Stimulated activated CD4-positive, alpha-beta T cell treated with anti-CD3 and anti-CD28 coated beads, Interleukin-1b, Interleukin-23, amount 100 ng/mL, for 48 hours (primary cell): ENCODE measurements at regions not wholly inside any gene's neighbourhood (a gene's known extent, or its start where the extent isn't known, plus 50 kb on each side); places are given as distances from the start of the nearest gene placed in this dataset.
"Not testable (repeated sequence)": the region's sequence is repeated elsewhere in the genome, so short reads cannot be mapped to it uniquely, and the experiment has no call there.

Experiments used
- DNase-seq: peaks from one replicate; pipeline ENCODE4 v3.0.0-alpha.2; 2020

GRCh38 chr13:107999751-108000150 lies 215.6 kb downstream of the LIG4 start:
- no peak for DNase-seq

- DNase-seq = no peak
These were observed 221.2 kb downstream of the LIG4 start for GRCh38 chr13:107994137-107994536.

- DNase-seq = no peak
These were observed 221.9 kb downstream of the LIG4 start for GRCh38 chr13:107993239-107993949.

- no peak for DNase-seq
These were observed 222.8 kb downstream of the LIG4 start for GRCh38 chr13:107992542-107992941.

GRCh38 chr13:107977071-107977574 lies 238.2 kb downstream of the LIG4 start:
- no peak for DNase-seq

GRCh38 chr13:107976628-107977027 lies 238.7 kb downstream of the LIG4 start:
- DNase-seq = no peak

- no peak for DNase-seq
These were observed 240.9 kb downstream of the LIG4 start for GRCh38 chr13:107974409-107974808.

- no peak for DNase-seq
These were observed 245.8 kb downstream of the LIG4 start for GRCh38 chr13:107969546-107969945.

- DNase-seq = no peak
These were observed 246.9 kb downstream of the LIG4 start for GRCh38 chr13:107968470-107968869.

GRCh38 chr13:107964395-107964794 lies 250.9 kb downstream of the LIG4 start:
- no peak for DNase-seq

- DNase-seq = no peak
These were observed 253.3 kb downstream of the LIG4 start for GRCh38 chr13:107961849-107962608.

GRCh38 chr13:107960301-107960700 lies 255.0 kb downstream of the LIG4 start:
- no peak for DNase-seq

- DNase-seq = no peak
These were observed 258.4 kb downstream of the LIG4 start for GRCh38 chr13:107956889-107957288.

- no peak for DNase-seq
These were observed 273.2 kb downstream of the LIG4 start for GRCh38 chr13:107942030-107942617.

GRCh38 chr13:107941345-107942029 lies 273.8 kb downstream of the LIG4 start:
- no peak for DNase-seq

- DNase-seq = no peak
These were observed 277.5 kb downstream of the LIG4 start for GRCh38 chr13:107937848-107938247.

- no peak for DNase-seq
These were observed 284.3 kb downstream of the LIG4 start for GRCh38 chr13:107931056-107931455.

- no peak for DNase-seq
These were observed 286.6 kb downstream of the LIG4 start for GRCh38 chr13:107928762-107929161.

- no peak for DNase-seq
These were observed 287.8 kb downstream of the LIG4 start for GRCh38 chr13:107927557-107927956.

- DNase-seq = not testable (repeated sequence)
These were observed 288.8 kb downstream of the LIG4 start for GRCh38 chr13:107926515-107926914.

GRCh38 chr13:107916902-107917301 lies 298.4 kb downstream of the LIG4 start:
- DNase-seq = not testable (repeated sequence)

GRCh38 chr13:107912745-107913144 lies 302.6 kb downstream of the LIG4 start:
- no peak for DNase-seq
